GM21367 (cell line): ENCODE measurements at regions not wholly inside any gene's neighbourhood (a gene's known extent, or its start where the extent isn't known, plus 50 kb on each side); places are given as distances from the start of the nearest gene placed in this dataset.

Experiments used
- ATAC-seq: cut with Tn5 transposase; IDR thresholded peaks from one replicate; pipeline ENCODE4 v1.9.1; 2021; ENCODE audit not compliant: unreplicated experiment

GRCh38 chr6:144711661-144712060, 426.5 kb downstream of the UTRN start:
- ATAC-seq, result no peak

- ATAC-seq, result no peak
These were observed 427.4 kb downstream of the UTRN start for GRCh38 chr6:144712541-144712940.

- no peak for ATAC-seq
These were observed 429.0 kb downstream of the UTRN start for GRCh38 chr6:144714021-144714712.

- ATAC-seq, result no peak
These were observed 430.2 kb downstream of the UTRN start for GRCh38 chr6:144715344-144715743.

GRCh38 chr6:144718431-144718830, 433.3 kb downstream of the UTRN start:
- ATAC-seq, result no peak

- ATAC-seq, result no peak
These were observed 436.1 kb downstream of the UTRN start for GRCh38 chr6:144721232-144721631.

GRCh38 chr6:144722154-144722737, 437.1 kb downstream of the UTRN start:
- no peak for ATAC-seq

- no peak for ATAC-seq
These were observed 437.8 kb downstream of the UTRN start for GRCh38 chr6:144722925-144723324.

GRCh38 chr6:144723431-144723830, 438.3 kb downstream of the UTRN start:
- ATAC-seq, result no peak

GRCh38 chr6:144724818-144725217, 439.7 kb downstream of the UTRN start:
- ATAC-seq, result no peak

GRCh38 chr6:144725736-144726522, 440.8 kb downstream of the UTRN start:
- ATAC-seq, result peak; percentile 73

- no peak for ATAC-seq
These were observed 443.7 kb downstream of the UTRN start for GRCh38 chr6:144728804-144729203.

- ATAC-seq, result peak; percentile 62
These were observed 444.4 kb downstream of the UTRN start for GRCh38 chr6:144729502-144729901.

- no peak for ATAC-seq
These were observed 445.0 kb downstream of the UTRN start for GRCh38 chr6:144730088-144730645.

GRCh38 chr6:144731229-144731628, 446.1 kb downstream of the UTRN start:
- no peak for ATAC-seq

GRCh38 chr6:144736763-144737162, 451.6 kb downstream of the UTRN start:
- ATAC-seq, result no peak

- ATAC-seq, result no peak
These were observed 452.9 kb downstream of the UTRN start for GRCh38 chr6:144737998-144738397.

- ATAC-seq, result no peak
These were observed 454.7 kb downstream of the UTRN start for GRCh38 chr6:144739873-144740272.

GRCh38 chr6:144741659-144742058, 456.5 kb downstream of the UTRN start:
- ATAC-seq, result no peak

GRCh38 chr6:144742779-144743178, 457.6 kb downstream of the UTRN start:
- no peak for ATAC-seq

- no peak for ATAC-seq
These were observed 459.6 kb downstream of the UTRN start for GRCh38 chr6:144744720-144745119.

- ATAC-seq, result no peak
These were observed 460.3 kb downstream of the UTRN start for GRCh38 chr6:144745439-144745838.
